Astrocyte (in vitro differentiated cells and primary cell): ENCODE measurements at regions not wholly inside any gene's neighbourhood (a gene's known extent, or its start where the extent isn't known, plus 50 kb on each side); places are given as distances from the start of the nearest gene placed in this dataset.

Experiments used
- EZH2 ChIP-seq: IDR thresholded peaks from 2 replicates; pipeline ENCODE4 v1.6.1; 2012; ENCODE audit warnings: mild to moderate bottlenecking, low read length, inconsistent platforms; ENCODE audit not compliant: insufficient read depth
- TF ChIP-seq, protein P1 (sequence below): IDR thresholded peaks from 2 replicates; pipeline ENCODE4 v1.5.1; 2011; ENCODE audit warnings: low read depth, mild to moderate bottlenecking, inconsistent platforms, low read length, moderate library complexity; ENCODE audit not compliant: insufficient read depth

- TF ChIP-seq, protein P1, sequence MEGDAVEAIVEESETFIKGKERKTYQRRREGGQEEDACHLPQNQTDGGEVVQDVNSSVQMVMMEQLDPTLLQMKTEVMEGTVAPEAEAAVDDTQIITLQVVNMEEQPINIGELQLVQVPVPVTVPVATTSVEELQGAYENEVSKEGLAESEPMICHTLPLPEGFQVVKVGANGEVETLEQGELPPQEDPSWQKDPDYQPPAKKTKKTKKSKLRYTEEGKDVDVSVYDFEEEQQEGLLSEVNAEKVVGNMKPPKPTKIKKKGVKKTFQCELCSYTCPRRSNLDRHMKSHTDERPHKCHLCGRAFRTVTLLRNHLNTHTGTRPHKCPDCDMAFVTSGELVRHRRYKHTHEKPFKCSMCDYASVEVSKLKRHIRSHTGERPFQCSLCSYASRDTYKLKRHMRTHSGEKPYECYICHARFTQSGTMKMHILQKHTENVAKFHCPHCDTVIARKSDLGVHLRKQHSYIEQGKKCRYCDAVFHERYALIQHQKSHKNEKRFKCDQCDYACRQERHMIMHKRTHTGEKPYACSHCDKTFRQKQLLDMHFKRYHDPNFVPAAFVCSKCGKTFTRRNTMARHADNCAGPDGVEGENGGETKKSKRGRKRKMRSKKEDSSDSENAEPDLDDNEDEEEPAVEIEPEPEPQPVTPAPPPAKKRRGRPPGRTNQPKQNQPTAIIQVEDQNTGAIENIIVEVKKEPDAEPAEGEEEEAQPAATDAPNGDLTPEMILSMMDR, result no peak
- TF ChIP-seq EZH2, result no peak
Observed at GRCh38 chr3:87958289-87958688, 100.5 kb downstream of the CGGBP1 start.
